Prostate gland (tissue), 2 donors: ENCODE measurements at regions not wholly inside any gene's neighbourhood (a gene's known extent, or its start where the extent isn't known, plus 50 kb on each side); places are given as distances from the start of the nearest gene placed in this dataset.

Experiments used
- CTCF ChIP-seq, 4 experiments: fragments of 200-600 bp in 2 of 4; fragments of 450-650 bp in 2 of 4; sonication (generic) in 2 of 4; IDR thresholded peaks; 1 replicate in 3 of 4; 2 replicates in 1 of 4; pipeline ENCODE4 v1.5.1; 2016 to 2019; ENCODE audit warnings: antibody characterized with exemption in 4 of 4, mild to moderate bottlenecking in 2 of 4, moderate library complexity in 2 of 4
- POLR2AphosphoS5 ChIP-seq: sonication (generic); formaldehyde crosslinking; IDR thresholded peaks from one replicate; pipeline ENCODE4 v1.6.1; 2017; ENCODE audit warnings: antibody characterized with exemption

DNA sequence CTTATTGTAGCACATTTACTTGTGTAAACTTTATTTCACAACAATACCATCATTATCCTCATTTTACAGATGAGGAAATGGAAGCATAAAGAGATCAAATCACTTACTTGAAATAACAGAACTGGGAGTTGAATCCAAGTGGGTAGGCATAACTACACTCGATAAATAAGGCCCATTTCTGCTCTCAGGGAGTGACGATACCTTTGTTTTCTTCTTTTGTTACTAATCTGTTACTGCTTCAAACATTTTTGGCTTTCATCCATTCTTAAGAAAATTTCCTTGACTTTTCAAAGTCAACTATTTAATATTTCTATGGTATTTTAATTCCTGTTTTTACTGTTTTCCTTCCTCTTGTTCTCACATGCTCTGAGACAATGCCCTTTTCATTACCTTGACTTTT is 201.6 kb downstream of the ATP23 start:
- TF ChIP-seq CTCF (IDR thresholded peaks at IDR 0.05) (no peak), POLR2AphosphoS5 (no peak)
